ENCODE measurements at regions not wholly inside any gene's neighbourhood (a gene's known extent, or its start where the extent isn't known, plus 50 kb on each side); places are given as distances from the start of the nearest gene placed in this dataset.
"Not testable (repeated sequence)": the region's sequence is repeated elsewhere in the genome, so short reads cannot be mapped to it uniquely, and the experiment has no call there.

DNA sequence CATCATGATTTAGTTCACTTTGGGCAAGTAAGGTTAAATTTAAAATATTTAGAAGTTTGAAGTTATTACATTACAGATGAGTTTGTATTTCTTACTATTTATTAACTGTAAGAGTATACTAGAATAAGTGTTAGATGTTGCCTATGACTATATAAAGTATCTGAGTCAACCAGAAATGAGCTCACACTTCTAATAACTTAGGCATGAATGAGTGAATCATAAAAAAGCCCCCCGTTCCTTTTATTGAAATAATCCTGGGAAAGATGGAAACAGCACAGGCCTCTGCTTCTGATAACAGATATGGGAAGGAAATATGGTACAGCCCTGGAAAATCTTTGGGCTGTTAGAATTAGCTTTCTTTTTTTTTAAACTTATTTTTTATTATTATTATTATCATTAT is 66.6 kb upstream of the TGFBR2 start:
- peak; percentile 74 for DNase-seq (ENCODE audit: low read depth)
- no peak overlapping the region for H3K4me3 ChIP-seq (ENCODE audit: control insufficient read depth, low read depth, low read length)
- TF ChIP-seq, protein P1, sequence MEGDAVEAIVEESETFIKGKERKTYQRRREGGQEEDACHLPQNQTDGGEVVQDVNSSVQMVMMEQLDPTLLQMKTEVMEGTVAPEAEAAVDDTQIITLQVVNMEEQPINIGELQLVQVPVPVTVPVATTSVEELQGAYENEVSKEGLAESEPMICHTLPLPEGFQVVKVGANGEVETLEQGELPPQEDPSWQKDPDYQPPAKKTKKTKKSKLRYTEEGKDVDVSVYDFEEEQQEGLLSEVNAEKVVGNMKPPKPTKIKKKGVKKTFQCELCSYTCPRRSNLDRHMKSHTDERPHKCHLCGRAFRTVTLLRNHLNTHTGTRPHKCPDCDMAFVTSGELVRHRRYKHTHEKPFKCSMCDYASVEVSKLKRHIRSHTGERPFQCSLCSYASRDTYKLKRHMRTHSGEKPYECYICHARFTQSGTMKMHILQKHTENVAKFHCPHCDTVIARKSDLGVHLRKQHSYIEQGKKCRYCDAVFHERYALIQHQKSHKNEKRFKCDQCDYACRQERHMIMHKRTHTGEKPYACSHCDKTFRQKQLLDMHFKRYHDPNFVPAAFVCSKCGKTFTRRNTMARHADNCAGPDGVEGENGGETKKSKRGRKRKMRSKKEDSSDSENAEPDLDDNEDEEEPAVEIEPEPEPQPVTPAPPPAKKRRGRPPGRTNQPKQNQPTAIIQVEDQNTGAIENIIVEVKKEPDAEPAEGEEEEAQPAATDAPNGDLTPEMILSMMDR (conservative IDR thresholded peaks at IDR 0.05; ENCODE audit: control insufficient read depth, insufficient read depth, low read depth, low read length) = no peak

DNA sequence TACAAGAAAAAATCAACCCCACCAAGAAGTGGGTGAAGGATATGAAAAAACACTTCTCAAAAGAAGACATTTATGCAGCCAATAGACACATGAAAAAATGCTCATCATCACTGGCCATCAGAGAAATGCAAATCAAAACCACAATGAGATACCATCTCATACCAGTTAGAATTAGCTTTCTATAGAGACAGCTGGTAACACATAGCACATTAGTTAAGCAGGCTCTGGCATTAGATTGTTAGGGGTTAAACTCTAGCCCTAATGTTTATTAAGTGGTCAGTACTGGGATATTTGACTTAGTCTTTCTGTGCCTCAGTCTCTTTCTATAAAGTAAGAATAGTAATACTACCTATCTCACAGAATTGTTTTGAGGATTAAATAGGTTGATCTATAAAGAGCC is 65.2 kb upstream of the TGFBR2 start:
- H3K4me3 ChIP-seq (ENCODE audit: control insufficient read depth, low read depth, low read length); DNase-seq (ENCODE audit: low read depth): not testable (repeated sequence)

DNA sequence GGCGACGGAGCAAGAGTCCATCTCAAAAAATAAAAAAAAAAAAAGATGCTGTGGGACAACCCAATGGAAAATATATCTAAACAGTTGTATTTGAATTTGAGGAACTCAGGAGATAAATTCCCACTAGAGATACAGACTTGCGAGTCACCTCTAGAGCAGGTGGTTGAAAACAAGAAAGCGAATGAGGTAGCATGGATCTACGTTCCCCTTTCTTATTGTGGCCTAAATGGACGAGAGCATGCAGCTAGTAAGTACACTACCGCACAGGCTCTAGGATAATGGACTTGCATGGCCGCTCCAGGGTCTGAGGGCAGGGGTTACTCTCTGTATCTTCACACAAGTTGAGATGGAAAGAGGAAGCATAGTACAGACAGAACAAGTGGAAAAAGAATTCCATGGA is 63.5 kb upstream of the TGFBR2 start:
- TF ChIP-seq, protein P1 (conservative IDR thresholded peaks at IDR 0.05; ENCODE audit: control insufficient read depth, insufficient read depth, low read depth, low read length) = no peak
- H3K4me3 ChIP-seq (ENCODE audit: control insufficient read depth, low read depth, low read length) = no peak overlapping the region
- no peak for DNase-seq (ENCODE audit: low read depth)

DNA sequence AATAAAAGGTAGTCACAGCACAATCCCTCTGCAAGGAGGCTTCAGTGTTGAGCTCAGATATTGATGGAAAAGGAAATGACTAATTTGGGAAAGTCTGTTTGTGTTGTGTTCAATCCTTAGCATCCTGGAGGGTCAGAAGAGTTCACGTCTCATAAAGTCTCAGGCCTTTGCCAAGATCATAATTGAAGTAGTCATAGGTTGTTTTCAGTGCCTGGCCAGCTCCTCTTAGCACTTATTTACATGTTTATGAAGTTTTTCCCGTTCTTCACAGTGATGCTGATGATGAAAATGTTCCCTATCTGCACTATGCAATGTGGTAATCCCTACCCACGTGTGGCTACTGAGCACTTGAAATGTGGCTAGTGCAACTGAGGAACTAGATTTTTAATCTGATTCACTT is 61.6 kb upstream of the TGFBR2 start:
- TF ChIP-seq, protein P1 (conservative IDR thresholded peaks at IDR 0.05; ENCODE audit: control insufficient read depth, insufficient read depth, low read depth, low read length) = no peak
- peak; percentile 99 for DNase-seq (ENCODE audit: low read depth)
- no peak overlapping the region for H3K4me3 ChIP-seq (ENCODE audit: control insufficient read depth, low read depth, low read length)

DNA sequence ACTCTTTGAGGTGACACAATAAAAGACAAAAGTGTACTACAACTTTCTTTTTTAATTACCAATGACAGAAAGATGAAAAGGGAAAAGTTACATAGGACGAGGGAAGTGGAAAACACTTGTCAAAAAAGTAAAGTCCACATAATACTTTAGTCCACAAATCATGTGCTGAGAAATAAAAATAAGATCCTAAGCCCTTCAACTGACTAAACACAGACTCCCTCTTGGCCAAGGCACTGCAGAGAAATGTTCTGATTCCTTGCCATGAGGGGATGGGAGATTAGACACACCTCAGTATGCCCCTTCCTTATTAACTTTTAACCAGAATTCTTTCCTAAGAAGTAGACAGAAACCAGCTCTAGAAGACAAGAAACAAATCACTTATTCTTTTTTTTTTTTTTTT is 59.5 kb upstream of the TGFBR2 start:
- TF ChIP-seq, protein P1 (conservative IDR thresholded peaks at IDR 0.05; ENCODE audit: control insufficient read depth, insufficient read depth, low read depth, low read length) = no peak
- no peak for DNase-seq (ENCODE audit: low read depth)
- H3K4me3 ChIP-seq (ENCODE audit: control insufficient read depth, low read depth, low read length) = no peak overlapping the region

DNA sequence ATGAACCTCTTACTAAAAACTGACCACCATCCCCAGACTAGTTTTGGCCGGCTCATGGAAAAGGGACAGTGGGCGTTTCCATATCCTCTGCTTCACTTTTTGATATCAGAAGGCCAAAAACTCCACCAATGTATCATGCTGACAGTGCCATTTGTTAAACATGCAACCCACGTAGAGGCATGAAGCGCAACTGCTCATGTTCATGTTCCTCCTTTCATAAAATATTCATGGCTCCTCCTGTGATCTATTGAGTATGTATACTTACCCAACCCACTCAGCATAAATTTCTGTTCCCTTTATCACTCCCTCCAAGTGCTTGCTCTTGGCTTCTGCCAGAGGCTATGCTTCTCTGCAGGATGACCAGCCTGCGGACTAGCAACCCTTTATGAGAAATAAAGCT is 58.7 kb upstream of the TGFBR2 start:
- TF ChIP-seq, protein P1 (conservative IDR thresholded peaks at IDR 0.05; ENCODE audit: control insufficient read depth, insufficient read depth, low read depth, low read length) = no peak
- H3K4me3 ChIP-seq (ENCODE audit: control insufficient read depth, low read depth, low read length) = no peak overlapping the region
- no peak for DNase-seq (ENCODE audit: low read depth)

DNA sequence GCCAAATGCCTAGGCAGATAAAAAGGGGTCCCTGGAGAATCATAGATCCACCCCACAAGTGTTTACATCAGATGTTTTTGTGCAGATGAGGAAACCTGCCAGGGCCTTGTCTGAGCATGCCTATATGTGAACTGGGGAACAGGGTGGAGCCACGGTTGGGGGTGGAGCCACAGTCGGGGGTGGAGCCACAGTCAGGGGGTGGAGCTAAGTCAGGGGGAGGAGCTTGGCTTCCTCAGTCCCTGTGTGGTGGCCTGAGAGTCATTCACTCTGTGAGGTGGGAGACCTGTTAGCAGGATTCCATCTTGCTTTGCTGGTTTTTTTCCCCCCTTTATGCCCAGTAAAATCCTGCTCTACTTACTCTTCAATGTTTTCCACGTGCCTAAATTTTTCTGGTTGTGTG is 57.8 kb upstream of the TGFBR2 start:
- DNase-seq (ENCODE audit: low read depth) = peak; percentile 47
- TF ChIP-seq, protein P1 (conservative IDR thresholded peaks at IDR 0.05; ENCODE audit: control insufficient read depth, insufficient read depth, low read depth, low read length) = no peak
- H3K4me3 ChIP-seq (ENCODE audit: control insufficient read depth, low read depth, low read length) = no peak overlapping the region
